CD14-positive monocyte (primary cell): ENCODE measurements at regions not wholly inside any gene's neighbourhood (a gene's known extent, or its start where the extent isn't known, plus 50 kb on each side); places are given as distances from the start of the nearest gene placed in this dataset.

Experiments used
- DNase-seq, 3 donors: peaks; one replicate each; pipeline ENCODE4 v3.0.0-alpha.2; 2011 to 2022
- H2AFZ ChIP-seq: 2 replicates; pipeline ENCODE4 v1.6.0; 2012; ENCODE audit warnings: mild to moderate bottlenecking, low read depth, low read length, inconsistent platforms; ENCODE audit not compliant: insufficient read depth, poor library complexity, severe bottlenecking
- H3K27ac ChIP-seq, 2 donors: 1 replicate in 1 of 2; 2 replicates in 1 of 2; pipeline ENCODE4 v1.5.1; 2012 to 2013; ENCODE audit warnings: low read length in 2 of 2, control low read depth in 1 of 2, inconsistent platforms in 1 of 2, low read depth in 1 of 2, mild to moderate bottlenecking in 1 of 2
- H3K27me3 ChIP-seq, 2 donors: one replicate each; pipeline versions ENCODE4 v1.6.0 to v1.6.1; 2011 to 2013; ENCODE audit warnings: low read length in 2 of 2; ENCODE audit not compliant: control insufficient read depth in 2 of 2, insufficient read depth in 2 of 2
- H3K36me3 ChIP-seq, 2 donors: replicated peaks in 1 of 2; 1 replicate in 1 of 2; 2 replicates in 1 of 2; pipeline versions ENCODE4 v1.5.1 to v1.6.1; 2012 to 2013; ENCODE audit warnings: low read length in 2 of 2, control low read depth in 1 of 2, inconsistent platforms in 1 of 2, mild to moderate bottlenecking in 1 of 2; ENCODE audit not compliant: insufficient read depth in 2 of 2, control insufficient read depth in 1 of 2
- H3K4me1 ChIP-seq, 2 donors: 1 replicate in 1 of 2; 2 replicates in 1 of 2; pipeline versions ENCODE4 v1.5.1 to v1.6.1; 2012 to 2013; ENCODE audit warnings: low read length in 2 of 2, control low read depth in 1 of 2, inconsistent platforms in 1 of 2, mild to moderate bottlenecking in 1 of 2, moderate library complexity in 1 of 2; ENCODE audit not compliant: insufficient read depth in 2 of 2, control insufficient read depth in 1 of 2
- H3K4me2 ChIP-seq: replicated peaks from 2 replicates; pipeline ENCODE3; 2012; ENCODE audit warnings: low read length, moderate library complexity, mild to moderate bottlenecking; ENCODE audit not compliant: poor library complexity, severe bottlenecking; ENCODE audit errors: extremely low read depth
- H3K4me3 ChIP-seq, 3 experiments: fragments of 200-600 bp in 1 of 3; sonication (generic) in 1 of 3; replicated peaks in 1 of 3; 1 replicate in 2 of 3; 2 replicates in 1 of 3; pipeline ENCODE4 v1.5.1; 2011 to 2013; ENCODE audit warnings: low read length in 3 of 3, mild to moderate bottlenecking in 3 of 3, control low read depth in 2 of 3, low read depth in 2 of 3, inconsistent platforms in 1 of 3, moderate library complexity in 1 of 3
- H3K79me2 ChIP-seq: 2 replicates; pipeline ENCODE4 v1.6.0; 2012; ENCODE audit warnings: mild to moderate bottlenecking, control low read depth, inconsistent platforms, low read length, moderate library complexity; ENCODE audit not compliant: insufficient read depth
- H3K9ac ChIP-seq: 2 replicates; pipeline ENCODE4 v1.6.0; 2017; ENCODE audit warnings: low read length, mild to moderate bottlenecking; ENCODE audit not compliant: insufficient read depth, poor library complexity, severe bottlenecking
- H3K9me3 ChIP-seq, 2 donors: replicated peaks in 1 of 2; 1 replicate in 1 of 2; 2 replicates in 1 of 2; pipeline versions ENCODE4 v1.5.1 to v1.6.1; 2012 to 2013; ENCODE audit warnings: low read length in 2 of 2, control low read depth in 1 of 2; ENCODE audit not compliant: control insufficient read depth in 1 of 2, insufficient read depth in 1 of 2
- H4K20me1 ChIP-seq: 2 replicates; pipeline ENCODE4 v1.6.0; 2012; ENCODE audit warnings: mild to moderate bottlenecking, low read length, control low read depth, moderate library complexity; ENCODE audit not compliant: insufficient read depth
- H3K27ac Mint-ChIP-seq, 7 donors: one replicate each; pipeline ENCODE4 v1.8.0; 2020; ENCODE audit warnings: mild to moderate bottlenecking in 7 of 7, mixed read lengths in 7 of 7, moderate library complexity in 6 of 7, inconsistent platforms in 2 of 7
- H3K27me3 Mint-ChIP-seq, 3 donors: one replicate each; pipeline ENCODE4 v1.8.0; 2021 to 2022; ENCODE audit warnings: low read depth in 3 of 3, mild to moderate bottlenecking in 3 of 3, mixed read lengths in 3 of 3, moderate library complexity in 3 of 3, inconsistent platforms in 1 of 3
- H3K36me3 Mint-ChIP-seq, 2 donors: one replicate each; pipeline ENCODE4 v1.8.0; 2020; ENCODE audit warnings: mixed read lengths in 2 of 2, inconsistent platforms in 1 of 2, mild to moderate bottlenecking in 1 of 2
- H3K4me1 Mint-ChIP-seq: one replicate; pipeline ENCODE4 v1.8.0; 2020; ENCODE audit warnings: mild to moderate bottlenecking, mixed read lengths
- H3K4me3 Mint-ChIP-seq, 2 donors: one replicate each; pipeline ENCODE4 v1.8.0; 2020; ENCODE audit warnings: mild to moderate bottlenecking in 2 of 2, mixed read lengths in 2 of 2, moderate library complexity in 1 of 2
- H3K9me3 Mint-ChIP-seq, 7 donors: one replicate each; pipeline ENCODE4 v1.8.0; 2020 to 2022; ENCODE audit warnings: mixed read lengths in 7 of 7, mild to moderate bottlenecking in 6 of 7, moderate library complexity in 6 of 7, inconsistent platforms in 2 of 7
- WGBS: methylation state at CpG from one replicate; pipeline ENCODE4 v1.1.5; 2013; ENCODE audit warnings: missing lambda C conversion rate; ENCODE audit not compliant: insufficient coverage; 5-methylcytosine and 5-hydroxymethylcytosine counted together
- intact Hi-C, 2 donors: fragments of 100-400 bp; cut with micrococcal nuclease; formaldehyde crosslinking; loops; one replicate each; pipeline versions ENCODE4 v1.15.0 to v1.15.1; 2023
- TF ChIP-seq, protein P1 (sequence below): fragments of 200-600 bp; IDR thresholded peaks from one replicate; pipeline ENCODE4 v1.8.0; 2022; ENCODE audit warnings: antibody characterized with exemption, mild to moderate bottlenecking

GRCh38 chr19:28941833-28942232 is 271.1 kb downstream of the UQCRFS1 start:
- H3K4me1 Mint-ChIP-seq = no peaks in the 10 kb centered on the region
- H3K4me1 ChIP-seq = no peaks in the 10 kb centered on the region
- DNase-seq = no peak
- H3K27me3 Mint-ChIP-seq = peaks cover 2 to 6% (median 2%) of the 10 kb centered on the region in 3 donors
- H3K4me3 Mint-ChIP-seq = no peak overlapping the region
- no peaks in the 10 kb centered on the region for H3K27me3 ChIP-seq
- H3K9me3 ChIP-seq = no peaks in the 10 kb centered on the region
- no peak overlapping the region for H3K4me2 ChIP-seq
- no peaks in the 10 kb centered on the region for H3K79me2 ChIP-seq
- H3K9ac ChIP-seq = no peak overlapping the region
- intact Hi-C loops = no loop called here
- no peak overlapping the region for H3K4me3 ChIP-seq
- H3K36me3 ChIP-seq = no peaks in the 10 kb centered on the region
- no peak overlapping the region for H3K27ac ChIP-seq
- H3K27ac Mint-ChIP-seq = no peak overlapping the region
- H3K36me3 Mint-ChIP-seq = no peaks in the 10 kb centered on the region
- H4K20me1 ChIP-seq = no peaks in the 10 kb centered on the region
- TF ChIP-seq, protein P1, sequence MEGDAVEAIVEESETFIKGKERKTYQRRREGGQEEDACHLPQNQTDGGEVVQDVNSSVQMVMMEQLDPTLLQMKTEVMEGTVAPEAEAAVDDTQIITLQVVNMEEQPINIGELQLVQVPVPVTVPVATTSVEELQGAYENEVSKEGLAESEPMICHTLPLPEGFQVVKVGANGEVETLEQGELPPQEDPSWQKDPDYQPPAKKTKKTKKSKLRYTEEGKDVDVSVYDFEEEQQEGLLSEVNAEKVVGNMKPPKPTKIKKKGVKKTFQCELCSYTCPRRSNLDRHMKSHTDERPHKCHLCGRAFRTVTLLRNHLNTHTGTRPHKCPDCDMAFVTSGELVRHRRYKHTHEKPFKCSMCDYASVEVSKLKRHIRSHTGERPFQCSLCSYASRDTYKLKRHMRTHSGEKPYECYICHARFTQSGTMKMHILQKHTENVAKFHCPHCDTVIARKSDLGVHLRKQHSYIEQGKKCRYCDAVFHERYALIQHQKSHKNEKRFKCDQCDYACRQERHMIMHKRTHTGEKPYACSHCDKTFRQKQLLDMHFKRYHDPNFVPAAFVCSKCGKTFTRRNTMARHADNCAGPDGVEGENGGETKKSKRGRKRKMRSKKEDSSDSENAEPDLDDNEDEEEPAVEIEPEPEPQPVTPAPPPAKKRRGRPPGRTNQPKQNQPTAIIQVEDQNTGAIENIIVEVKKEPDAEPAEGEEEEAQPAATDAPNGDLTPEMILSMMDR = no peak
- 96% methylated on average over 3 of the region's 11 CpGs for WGBS
- no peak overlapping the region for H2AFZ ChIP-seq
- H3K9me3 Mint-ChIP-seq = peaks cover 0 to 10% (median 4%) of the 10 kb centered on the region in 7 donors

DNA sequence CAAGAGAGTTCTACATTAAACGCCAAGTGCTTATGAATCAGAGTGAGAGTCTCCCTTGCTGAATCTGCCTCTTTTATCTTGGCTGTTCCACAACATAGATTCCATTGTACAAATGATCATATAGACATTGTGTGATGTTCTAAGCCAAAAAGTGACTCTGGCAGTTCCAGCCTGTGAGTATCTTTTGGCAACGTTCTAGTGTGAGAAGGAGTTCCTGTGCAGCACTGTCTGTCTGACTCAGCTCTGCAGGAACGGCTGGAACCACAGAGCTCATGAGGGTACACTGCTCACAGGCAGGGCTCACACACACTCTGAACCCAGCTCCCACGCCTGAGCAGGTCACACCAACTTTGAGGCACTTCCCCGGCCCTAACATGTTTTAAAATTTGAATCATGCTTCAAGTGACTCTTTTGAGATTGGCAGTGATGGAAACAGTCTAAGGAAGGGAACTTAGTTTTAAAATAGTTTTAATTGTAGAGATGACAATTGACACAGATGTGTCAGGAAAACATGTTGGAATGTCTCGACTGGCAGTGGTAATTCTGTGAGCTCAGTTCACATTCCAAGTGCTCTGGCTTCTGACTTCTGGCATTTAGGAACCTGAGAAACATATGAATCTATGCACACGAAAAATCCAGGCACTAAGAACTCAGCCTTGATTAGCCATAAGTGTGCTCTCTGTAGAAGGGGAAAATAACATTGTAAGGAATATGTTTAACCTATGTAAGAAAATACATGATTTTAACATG is 272.0 kb downstream of the UQCRFS1 start:
- no peaks in the 10 kb centered on the region for H3K4me1 Mint-ChIP-seq
- H3K9me3 ChIP-seq = no peaks in the 10 kb centered on the region
- TF ChIP-seq, protein P1 = no peak
- intact Hi-C loops = no loop called here
- 64% methylated on average over 3 of the region's 7 CpGs for WGBS
- H3K36me3 ChIP-seq = no peaks in the 10 kb centered on the region
- no peak overlapping the region for H3K27ac Mint-ChIP-seq
- H3K4me3 Mint-ChIP-seq = no peak overlapping the region
- H3K36me3 Mint-ChIP-seq = no peaks in the 10 kb centered on the region
- H3K27me3 ChIP-seq = no peaks in the 10 kb centered on the region
- H3K4me2 ChIP-seq = no peak overlapping the region
- DNase-seq = no peak
- H2AFZ ChIP-seq = no peak overlapping the region
- H3K9me3 Mint-ChIP-seq = peaks cover 0 to 10% (median 4%) of the 10 kb centered on the region in 7 donors
- no peak overlapping the region for H3K4me3 ChIP-seq
- H3K9ac ChIP-seq = no peak overlapping the region
- no peak overlapping the region for H3K27ac ChIP-seq
- no peaks in the 10 kb centered on the region for H3K79me2 ChIP-seq
- peaks cover 0 to 6% (median 2%) of the 10 kb centered on the region in 3 donors for H3K27me3 Mint-ChIP-seq
- no peaks in the 10 kb centered on the region for H4K20me1 ChIP-seq
- H3K4me1 ChIP-seq = no peaks in the 10 kb centered on the region
